Cardiac fibroblast (primary cell): ENCODE measurements at regions not wholly inside any gene's neighbourhood (a gene's known extent, or its start where the extent isn't known, plus 50 kb on each side); places are given as distances from the start of the nearest gene placed in this dataset.

Experiments used
- DNase-seq, 2 donors: peaks; one replicate each; pipeline versions ENCODE4 v3.0.0 to v3.0.0-alpha.2; 2010; ENCODE audit warnings: low read depth in 2 of 2
- H3K4me3 ChIP-seq, 2 donors: replicated peaks in 1 of 2; 1 replicate in 1 of 2; 2 replicates in 1 of 2; pipeline ENCODE4 v1.5.1; 2011; ENCODE audit warnings: low read depth in 2 of 2, low read length in 2 of 2, mild to moderate bottlenecking in 2 of 2, moderate library complexity in 1 of 2
- CTCF ChIP-seq: IDR thresholded peaks from one replicate; pipeline ENCODE4 v1.5.1; 2011; ENCODE audit warnings: low read depth, mild to moderate bottlenecking, low read length, inconsistent platforms

DNA sequence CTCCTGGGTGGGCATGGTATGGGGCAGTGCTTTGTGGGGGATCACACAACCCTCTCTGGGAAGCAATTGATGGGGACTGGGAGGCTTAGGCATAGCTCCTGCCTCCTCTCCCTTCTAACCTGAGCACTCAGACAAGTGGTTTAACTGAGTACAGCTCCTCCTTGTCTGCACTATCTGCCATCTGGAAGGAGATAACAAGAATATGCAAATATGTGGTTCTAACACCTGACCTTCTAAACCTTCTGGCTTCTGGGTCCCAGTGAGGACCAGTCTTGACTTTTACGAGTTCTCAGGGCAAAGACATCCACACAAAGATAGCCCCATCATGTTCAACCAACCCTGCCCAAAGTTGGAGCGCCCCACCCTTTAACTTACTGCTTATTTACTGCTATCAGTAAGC lies 381.0 kb upstream of the TSHZ3 start:
- DNase-seq: no peak
- no peak overlapping the region for H3K4me3 ChIP-seq
- TF ChIP-seq CTCF: no peak

DNA sequence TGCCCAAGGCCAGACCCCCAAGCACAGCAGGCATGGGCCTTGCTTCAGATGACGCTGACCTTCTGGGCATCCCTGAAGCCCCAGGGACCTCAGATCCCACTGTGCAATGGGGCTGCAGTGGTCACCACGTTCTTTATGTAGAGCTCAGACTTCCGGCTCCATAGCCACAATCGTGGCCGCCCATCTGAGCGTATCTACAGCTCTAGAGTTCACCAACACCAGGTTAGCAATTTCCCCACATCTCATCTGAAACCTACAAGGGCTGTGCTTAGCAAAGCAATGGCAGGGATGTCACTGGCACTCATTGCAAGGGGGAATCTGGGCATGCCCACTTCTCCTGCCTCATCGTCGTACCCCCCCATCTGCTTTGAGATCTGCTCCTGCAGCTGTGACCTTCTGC lies 384.4 kb upstream of the TSHZ3 start:
- TF ChIP-seq CTCF: no peak
- no peak overlapping the region for H3K4me3 ChIP-seq
- DNase-seq: no peak

GRCh38 chr19:31742249-31742648 lies 393.0 kb upstream of the TSHZ3 start:
- no peak for DNase-seq
- no peak for TF ChIP-seq CTCF
- H3K4me3 ChIP-seq: no peak overlapping the region

DNA sequence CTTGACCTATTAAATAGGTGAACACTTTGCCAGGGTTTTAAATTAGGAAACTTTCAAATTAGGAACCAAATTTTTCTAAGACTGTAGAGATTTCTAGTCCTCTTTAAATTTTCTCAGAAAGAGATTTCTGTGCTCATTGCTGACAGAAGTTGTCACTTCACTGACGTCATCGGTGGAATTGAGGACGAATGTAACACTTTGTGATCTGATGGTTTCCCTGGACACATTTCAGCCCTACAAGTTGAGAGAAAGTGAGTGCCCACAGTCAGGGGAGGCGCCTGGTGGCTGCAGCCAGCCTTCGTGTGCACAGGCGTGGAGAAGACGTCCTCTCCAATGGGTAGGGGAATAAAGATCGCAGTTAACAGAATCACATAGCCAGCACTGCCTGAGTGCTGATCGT lies 396.5 kb upstream of the TSHZ3 start:
- H3K4me3 ChIP-seq: no peak overlapping the region
- TF ChIP-seq CTCF: no peak
- no peak for DNase-seq

DNA sequence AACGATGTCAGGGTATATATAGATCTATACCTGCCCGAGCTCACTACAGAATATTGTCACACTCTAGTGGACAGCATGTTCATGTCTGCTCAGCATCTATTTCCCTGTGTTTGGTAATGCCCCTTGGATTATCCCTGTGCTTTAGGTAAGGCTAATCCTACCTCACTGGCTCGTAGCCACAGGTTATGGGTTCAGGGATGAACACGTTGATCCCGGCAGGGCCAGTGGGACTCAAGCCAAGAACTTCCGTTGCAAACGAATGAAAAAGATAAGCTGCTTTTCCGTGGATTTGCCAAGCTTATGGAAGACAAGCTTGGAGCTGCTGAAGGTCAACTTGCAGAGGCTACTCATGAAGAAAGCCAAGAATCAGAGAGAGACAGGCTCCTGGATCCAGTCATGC lies 400.0 kb upstream of the TSHZ3 start:
- no peak overlapping the region for H3K4me3 ChIP-seq
- no peak for TF ChIP-seq CTCF
- DNase-seq: no peak

- no peak for DNase-seq
- no peak overlapping the region for H3K4me3 ChIP-seq
- no peak for TF ChIP-seq CTCF
Measured at GRCh38 chr19:31759359-31759758, 410.1 kb upstream of the TSHZ3 start.

DNA sequence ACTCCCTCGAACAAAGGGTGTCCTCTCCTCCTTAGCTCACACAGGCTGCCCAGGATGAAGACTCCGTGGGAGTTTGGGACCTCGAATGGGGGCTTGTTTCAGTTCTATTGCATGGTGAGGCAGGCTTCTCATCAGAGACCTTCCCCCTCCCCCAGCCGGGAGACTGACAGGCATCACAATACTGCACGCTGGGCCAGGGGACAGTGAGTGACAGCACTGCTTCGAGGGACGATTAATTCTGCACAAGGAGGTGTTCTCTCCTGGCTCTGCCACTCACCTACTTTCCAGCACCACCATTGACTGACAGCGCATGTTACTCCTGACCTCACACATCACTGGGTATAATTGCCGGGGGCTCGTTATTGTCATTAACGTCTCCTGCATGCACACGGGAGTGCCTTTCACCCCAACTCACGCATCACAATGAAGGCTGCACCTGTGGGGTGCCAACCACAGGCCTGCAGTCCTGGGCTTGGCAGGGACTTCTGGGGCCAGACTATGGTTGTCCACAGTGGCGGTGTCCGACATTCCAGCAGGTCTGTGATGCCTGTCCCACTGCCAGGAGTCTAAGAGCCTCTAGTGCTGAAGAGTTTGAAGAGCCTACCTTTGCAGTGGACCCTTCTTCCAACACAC lies 412.2 kb upstream of the TSHZ3 start:
- TF ChIP-seq CTCF: no peak
- H3K4me3 ChIP-seq: no peak overlapping the region
- DNase-seq: no peak
